ENCODE measurements at regions not wholly inside any gene's neighbourhood (a gene's known extent, or its start where the extent isn't known, plus 50 kb on each side); places are given as distances from the start of the nearest gene placed in this dataset.

- H3K9me3 Mint-ChIP-seq, result no peaks in the 10 kb centered on the region
- H3K27ac ChIP-seq, result no peak overlapping the region
- no peaks in the 10 kb centered on the region for H3K36me3 Mint-ChIP-seq
- H3K36me3 ChIP-seq, result no peaks in the 10 kb centered on the region
- H3K9me3 ChIP-seq (ENCODE audit: low read depth), result no peaks in the 10 kb centered on the region
- peak; percentile 33 for DNase-seq (ENCODE audit: low spot score)
- peak overlapping the region; percentile 44 for H2AFZ ChIP-seq (replicated peaks)
- no peak overlapping the region for H3K27ac Mint-ChIP-seq
- no peaks in the 10 kb centered on the region for H3F3A ChIP-seq (ENCODE audit: low read depth)
- peaks cover 15% of the 10 kb centered on the region for H3K27me3 Mint-ChIP-seq (ENCODE audit: insufficient read depth, low read depth)
- no peak overlapping the region for H3K4me3 ChIP-seq
- H3K27me3 ChIP-seq, result no peaks in the 10 kb centered on the region
- no peaks in the 10 kb centered on the region for H4K20me1 ChIP-seq (ENCODE audit: low read depth)
- peak overlapping the region; percentile 56 for H3K4me2 ChIP-seq
- no peaks in the 10 kb centered on the region for H3K79me2 ChIP-seq (ENCODE audit: low read depth)
- H3K4me3 Mint-ChIP-seq, result no peak overlapping the region
- H3K9ac ChIP-seq, result no peak overlapping the region
- TF ChIP-seq EZH2phosphoT487 (IDR thresholded peaks at IDR 0.05) (no peak), EZH2 (IDR thresholded peaks at IDR 0.05) (no peak), CTCF (IDR thresholded peaks at IDR 0.05) (no peak)
- H3K4me1 Mint-ChIP-seq, result peaks cover 15% of the 10 kb centered on the region
- peaks cover 21% of the 10 kb centered on the region for H3K4me1 ChIP-seq
These were observed 168.4 kb upstream of the PKDCC start for GRCh38 chr2:41879235-41879916.

- no peak overlapping the region for H3K27ac Mint-ChIP-seq
- no peak overlapping the region for H3K4me3 Mint-ChIP-seq
- TF ChIP-seq CTCF (IDR thresholded peaks at IDR 0.05), result no peak
These were observed 167.1 kb upstream of the PKDCC start for GRCh38 chr2:41880561-41881243.

DNA sequence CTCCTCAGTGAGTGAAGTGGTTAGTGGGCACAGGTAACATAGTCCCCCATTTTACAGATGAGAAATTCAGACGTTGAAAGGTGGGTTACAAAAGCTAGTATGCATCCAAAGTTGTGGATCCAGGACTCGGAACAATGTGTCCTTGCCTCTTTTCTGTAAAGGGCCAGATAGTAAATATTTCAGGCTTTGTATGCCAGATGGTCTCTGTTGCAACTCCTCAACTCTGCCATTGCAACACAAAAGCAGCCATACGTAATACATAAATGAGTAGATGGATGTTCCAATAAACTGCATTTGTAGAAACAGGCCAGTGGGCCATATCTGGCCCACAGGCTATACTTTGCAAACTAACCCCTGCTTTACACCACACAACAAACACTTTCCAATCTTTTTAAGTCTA, 166.6 kb upstream of the PKDCC start:
- no peak overlapping the region for H3K27ac ChIP-seq
- peaks cover 22% of the 10 kb centered on the region for H3K4me1 ChIP-seq
- no peaks in the 10 kb centered on the region for H4K20me1 ChIP-seq (ENCODE audit: low read depth)
- H2AFZ ChIP-seq (replicated peaks), result no peak overlapping the region
- Mint-ChIP-seq H3K9me3 (no peaks in the 10 kb centered on the region), H3K27me3 (ENCODE audit: insufficient read depth, low read depth) (peaks cover 17% of the 10 kb centered on the region), H3K4me3 (no peak overlapping the region), H3K4me1 (peaks cover 19% of the 10 kb centered on the region), H3K36me3 (no peaks in the 10 kb centered on the region), H3K27ac (no peak overlapping the region)
- DNase-seq (ENCODE audit: low spot score), result no peak
- H3K27me3 ChIP-seq, result no peaks in the 10 kb centered on the region
- H3F3A ChIP-seq (ENCODE audit: low read depth), result no peaks in the 10 kb centered on the region
- no peak overlapping the region for H3K4me3 ChIP-seq
- H3K79me2 ChIP-seq (ENCODE audit: low read depth), result no peaks in the 10 kb centered on the region
- no peaks in the 10 kb centered on the region for H3K9me3 ChIP-seq (ENCODE audit: low read depth)
- H3K4me2 ChIP-seq, result no peak overlapping the region
- H3K36me3 ChIP-seq, result no peaks in the 10 kb centered on the region
- TF ChIP-seq EZH2phosphoT487 (IDR thresholded peaks at IDR 0.05) (no peak), CTCF (IDR thresholded peaks at IDR 0.05) (no peak), EZH2 (IDR thresholded peaks at IDR 0.05) (no peak)
- H3K9ac ChIP-seq, result no peak overlapping the region

More at GRCh38 chr2:41880561-41881243, 167.1 kb upstream of the PKDCC start:
- peaks cover 21% of the 10 kb centered on the region for H3K4me1 ChIP-seq
- no peaks in the 10 kb centered on the region for H4K20me1 ChIP-seq (ENCODE audit: low read depth)
- H3K9me3 Mint-ChIP-seq, result no peaks in the 10 kb centered on the region
- peaks cover 17% of the 10 kb centered on the region for H3K27me3 Mint-ChIP-seq (ENCODE audit: insufficient read depth, low read depth)
- H3K36me3 Mint-ChIP-seq, result no peaks in the 10 kb centered on the region
- no peaks in the 10 kb centered on the region for H3K27me3 ChIP-seq
- no peak for DNase-seq (ENCODE audit: low spot score)
- H3K9ac ChIP-seq, result no peak overlapping the region
- no peaks in the 10 kb centered on the region for H3K36me3 ChIP-seq
- no peak overlapping the region for H2AFZ ChIP-seq (replicated peaks)
- H3K4me2 ChIP-seq, result no peak overlapping the region
- H3K9me3 ChIP-seq (ENCODE audit: low read depth), result no peaks in the 10 kb centered on the region
- H3K4me1 Mint-ChIP-seq, result peaks cover 15% of the 10 kb centered on the region
- no peak overlapping the region for H3K27ac ChIP-seq
- H3K4me3 ChIP-seq, result no peak overlapping the region
- H3K79me2 ChIP-seq (ENCODE audit: low read depth), result no peaks in the 10 kb centered on the region
- H3F3A ChIP-seq (ENCODE audit: low read depth), result no peaks in the 10 kb centered on the region

All from neural progenitor cell (in vitro differentiated cells).